ENCODE measurements at regions not wholly inside any gene's neighbourhood (a gene's known extent, or its start where the extent isn't known, plus 50 kb on each side); places are given as distances from the start of the nearest gene placed in this dataset.

- no peak for DNase-seq
Measured at GRCh38 chr18:40485318-40485717, 1469.7 kb upstream of the PIK3C3 start.

- DNase-seq: no peak
Measured at GRCh38 chr18:40473221-40474029, 1481.6 kb upstream of the PIK3C3 start.

- DNase-seq: no peak
Measured at GRCh38 chr18:40470723-40471122, 1484.3 kb upstream of the PIK3C3 start.

GRCh38 chr18:40469851-40470250 is 1485.2 kb upstream of the PIK3C3 start:
- DNase-seq: no peak

GRCh38 chr18:40469316-40469715 is 1485.7 kb upstream of the PIK3C3 start:
- DNase-seq: no peak

- DNase-seq: no peak
Measured at GRCh38 chr18:40464032-40464431, 1491.0 kb upstream of the PIK3C3 start.

- no peak for DNase-seq
Measured at GRCh38 chr18:40453903-40454302, 1501.1 kb upstream of the PIK3C3 start.

- DNase-seq: no peak
Measured at GRCh38 chr18:40452599-40452998, 1502.4 kb upstream of the PIK3C3 start.

- no peak for DNase-seq
Measured at GRCh38 chr18:40450751-40451150, 1504.3 kb upstream of the PIK3C3 start.

GRCh38 chr18:40447820-40448219 is 1507.2 kb upstream of the PIK3C3 start:
- DNase-seq: peak in 1 of 2 experiments; percentile 6

GRCh38 chr18:40440088-40440487 is 1514.9 kb upstream of the PIK3C3 start:
- no peak for DNase-seq

- DNase-seq: no peak
Measured at GRCh38 chr18:40437517-40437916, 1517.5 kb upstream of the PIK3C3 start.

GRCh38 chr18:40431071-40431985 is 1523.7 kb upstream of the PIK3C3 start:
- DNase-seq: no peak

GRCh38 chr18:40423291-40423690 is 1531.7 kb upstream of the PIK3C3 start:
- no peak for DNase-seq

GRCh38 chr18:40420675-40421074 is 1534.4 kb upstream of the PIK3C3 start:
- no peak for DNase-seq

GRCh38 chr18:40417501-40417900 is 1537.5 kb upstream of the PIK3C3 start:
- DNase-seq: no peak

- no peak for DNase-seq
Measured at GRCh38 chr18:40415821-40416220, 1539.2 kb upstream of the PIK3C3 start.

- no peak for DNase-seq
Measured at GRCh38 chr18:40415176-40415791, 1539.8 kb upstream of the PIK3C3 start.

- DNase-seq: peak in 1 of 2 experiments; percentile 4
Measured at GRCh38 chr18:40414155-40414754, 1540.8 kb upstream of the PIK3C3 start.

- DNase-seq: peak in 1 of 2 experiments; percentile 5
Measured at GRCh38 chr18:40413160-40413559, 1541.9 kb upstream of the PIK3C3 start.

GRCh38 chr18:40412410-40412809 is 1542.6 kb upstream of the PIK3C3 start:
- no peak for DNase-seq

GRCh38 chr18:40407909-40408308 is 1547.1 kb upstream of the PIK3C3 start:
- no peak for DNase-seq

- no peak for DNase-seq
Measured at GRCh38 chr18:40404284-40404683, 1550.8 kb upstream of the PIK3C3 start.
